ENCODE measurements at regions not wholly inside any gene's neighbourhood (a gene's known extent, or its start where the extent isn't known, plus 50 kb on each side); places are given as distances from the start of the nearest gene placed in this dataset.

- Histone ChIP-seq H3K27me3 (ENCODE audit: control insufficient read depth, insufficient read depth, low read length) (no peaks in the 10 kb centered on the region), H3K27ac (ENCODE audit: low read length) (no peak overlapping the region), H3K4me3 (ENCODE audit: low read length) (no peak overlapping the region), H3K4me1 (ENCODE audit: control insufficient read depth, insufficient read depth, low read length) (no peaks in the 10 kb centered on the region), H3K36me3 (ENCODE audit: control insufficient read depth, insufficient read depth, low read length) (no peaks in the 10 kb centered on the region), H3K9me3 (ENCODE audit: control insufficient read depth, low read depth, low read length) (no peaks in the 10 kb centered on the region)
- WGBS (ENCODE audit: insufficient coverage, low lambda C conversion rate) = 93% methylated on average over 5 of the region's 6 CpGs
- no peak for DNase-seq
Measured at GRCh38 chr2:149954981-149955600, 367.5 kb upstream of the MMADHC start.

GRCh38 chr2:149953627-149954026 lies 366.1 kb upstream of the MMADHC start:
- Histone ChIP-seq H3K27ac (ENCODE audit: low read length) (no peak overlapping the region), H3K4me1 (ENCODE audit: control insufficient read depth, insufficient read depth, low read length) (no peaks in the 10 kb centered on the region), H3K36me3 (ENCODE audit: control insufficient read depth, insufficient read depth, low read length) (no peaks in the 10 kb centered on the region), H3K4me3 (ENCODE audit: low read length) (no peak overlapping the region), H3K27me3 (ENCODE audit: control insufficient read depth, insufficient read depth, low read length) (no peaks in the 10 kb centered on the region), H3K9me3 (ENCODE audit: control insufficient read depth, low read depth, low read length) (no peaks in the 10 kb centered on the region)
- DNase-seq = no peak
- WGBS (ENCODE audit: insufficient coverage, low lambda C conversion rate) = no CpG with 5 or more reads among the region's 3 CpGs

DNA sequence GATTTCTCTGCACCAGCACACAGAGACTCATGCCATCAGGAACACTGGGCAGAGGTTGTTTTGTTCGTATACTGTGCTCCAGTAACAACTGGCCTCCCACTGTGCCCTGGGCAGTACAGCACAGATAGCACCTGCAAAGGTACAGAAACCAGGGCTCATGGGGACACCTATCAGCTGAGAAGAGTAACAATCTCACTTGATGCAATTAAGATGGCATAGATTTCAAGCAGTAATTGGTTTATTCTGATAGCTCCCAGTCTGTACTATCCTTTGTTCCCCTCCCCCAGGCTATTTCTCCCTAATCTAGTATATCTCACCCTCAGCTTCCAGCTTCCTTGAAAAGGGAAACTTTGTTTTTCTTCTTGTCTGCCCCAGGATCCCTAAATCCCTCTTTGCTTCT lies 343.9 kb upstream of the MMADHC start:
- no peak overlapping the region for H3K27ac ChIP-seq (ENCODE audit: low read length)
- H3K27me3 ChIP-seq (ENCODE audit: control insufficient read depth, insufficient read depth, low read length) = no peaks in the 10 kb centered on the region
- no peaks in the 10 kb centered on the region for H3K36me3 ChIP-seq (ENCODE audit: control insufficient read depth, insufficient read depth, low read length)
- no peak for DNase-seq
- no CpG with 5 or more reads among the region's 1 CpG for whole genome bisulfite sequencing (ENCODE audit: insufficient coverage, low lambda C conversion rate)
- H3K9me3 ChIP-seq (ENCODE audit: control insufficient read depth, low read depth, low read length) = no peaks in the 10 kb centered on the region
- no peaks in the 10 kb centered on the region for H3K4me1 ChIP-seq (ENCODE audit: control insufficient read depth, insufficient read depth, low read length)
- no peak overlapping the region for H3K4me3 ChIP-seq (ENCODE audit: low read length)

DNA sequence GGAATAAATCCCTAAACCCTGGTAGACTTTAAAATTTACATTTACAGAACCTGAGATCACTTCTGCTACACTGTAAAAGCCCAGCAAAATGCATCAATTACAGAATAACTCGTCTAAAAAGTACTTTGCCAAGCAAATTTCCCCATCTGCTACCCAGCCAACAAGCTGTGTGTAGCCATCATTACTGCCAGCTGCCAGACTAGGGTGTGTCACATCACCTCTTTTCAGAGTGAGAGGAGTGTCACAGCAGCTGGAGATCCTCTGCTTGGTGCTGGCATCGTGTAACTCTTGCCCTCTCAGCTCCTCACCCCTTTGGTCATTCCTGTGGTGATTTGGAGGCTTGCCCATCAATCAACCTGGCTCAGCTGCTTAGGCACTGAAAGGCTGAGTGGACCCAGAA lies 340.4 kb upstream of the MMADHC start:
- H3K27ac ChIP-seq (ENCODE audit: low read length) = no peak overlapping the region
- no CpG with 5 or more reads among the region's 2 CpGs for WGBS (ENCODE audit: insufficient coverage, low lambda C conversion rate)
- no peaks in the 10 kb centered on the region for H3K36me3 ChIP-seq (ENCODE audit: control insufficient read depth, insufficient read depth, low read length)
- H3K9me3 ChIP-seq (ENCODE audit: control insufficient read depth, low read depth, low read length) = no peaks in the 10 kb centered on the region
- no peaks in the 10 kb centered on the region for H3K4me1 ChIP-seq (ENCODE audit: control insufficient read depth, insufficient read depth, low read length)
- no peaks in the 10 kb centered on the region for H3K27me3 ChIP-seq (ENCODE audit: control insufficient read depth, insufficient read depth, low read length)
- no peak for DNase-seq
- H3K4me3 ChIP-seq (ENCODE audit: low read length) = no peak overlapping the region

DNA sequence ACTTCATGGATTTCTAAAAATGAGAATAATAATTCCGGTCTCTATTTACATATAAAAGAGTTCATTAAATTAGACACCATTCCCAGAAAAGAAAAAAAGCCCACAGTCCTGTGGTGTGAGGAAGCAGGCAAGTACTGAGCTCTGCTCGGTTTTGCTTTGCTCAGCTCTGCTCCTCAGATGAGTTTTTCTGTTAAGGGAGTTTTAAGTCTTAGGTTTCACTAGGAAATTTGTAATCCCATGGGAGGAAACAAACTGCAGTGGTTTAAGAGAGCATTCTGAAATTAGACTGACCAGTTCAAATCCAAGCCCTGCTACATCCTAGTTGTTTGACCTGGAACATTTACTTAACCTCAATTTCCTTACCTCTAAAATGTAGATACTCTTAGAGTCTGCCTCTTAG lies 338.6 kb upstream of the MMADHC start:
- no peak for DNase-seq
- Histone ChIP-seq H3K36me3 (ENCODE audit: control insufficient read depth, insufficient read depth, low read length) (no peaks in the 10 kb centered on the region), H3K27ac (ENCODE audit: low read length) (no peak overlapping the region), H3K9me3 (ENCODE audit: control insufficient read depth, low read depth, low read length) (no peaks in the 10 kb centered on the region), H3K4me3 (ENCODE audit: low read length) (no peak overlapping the region), H3K4me1 (ENCODE audit: control insufficient read depth, insufficient read depth, low read length) (no peaks in the 10 kb centered on the region), H3K27me3 (ENCODE audit: control insufficient read depth, insufficient read depth, low read length) (no peaks in the 10 kb centered on the region)
- whole genome bisulfite sequencing (ENCODE audit: insufficient coverage, low lambda C conversion rate) = no CpG with 5 or more reads among the region's 2 CpGs

DNA sequence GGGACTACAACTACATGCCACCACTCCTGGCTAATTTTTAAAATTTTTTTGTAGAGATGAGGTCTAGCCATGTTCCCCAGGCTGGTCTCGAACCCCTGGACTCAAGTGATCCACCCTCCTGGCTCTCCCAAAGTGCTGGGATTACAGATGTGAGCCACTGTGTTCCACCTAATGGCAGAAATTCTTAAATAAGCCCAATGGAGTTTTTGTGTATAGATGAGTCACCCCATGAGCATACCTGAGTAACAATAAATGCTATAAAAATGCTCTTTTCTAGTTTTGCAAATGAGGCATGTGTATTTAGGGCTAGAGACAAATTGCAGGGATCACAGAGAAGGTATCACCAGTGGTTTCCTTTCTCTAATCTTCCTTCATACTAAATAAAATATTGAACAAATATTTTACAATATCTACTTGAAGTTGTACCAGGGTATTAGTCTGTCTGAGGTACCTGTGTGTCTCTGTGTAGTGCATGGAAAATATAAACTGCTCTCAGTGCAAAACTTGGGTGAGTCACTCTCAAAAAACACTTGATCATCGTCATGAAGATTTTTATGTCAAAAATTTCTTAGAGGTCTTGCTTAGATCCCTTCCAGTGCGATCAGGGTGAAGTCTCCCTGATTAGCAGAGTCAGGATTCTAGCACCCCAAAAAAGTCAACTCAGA lies 337.1 kb upstream of the MMADHC start:
- H3K27ac ChIP-seq (ENCODE audit: low read length) = no peak overlapping the region
- no peaks in the 10 kb centered on the region for H3K9me3 ChIP-seq (ENCODE audit: control insufficient read depth, low read depth, low read length)
- no peak overlapping the region for H3K4me3 ChIP-seq (ENCODE audit: low read length)
- DNase-seq = no peak
- no peaks in the 10 kb centered on the region for H3K4me1 ChIP-seq (ENCODE audit: control insufficient read depth, insufficient read depth, low read length)
- 100% methylated on average over 1 of the region's 3 CpGs for WGBS (ENCODE audit: insufficient coverage, low lambda C conversion rate)
- no peaks in the 10 kb centered on the region for H3K36me3 ChIP-seq (ENCODE audit: control insufficient read depth, insufficient read depth, low read length)
- H3K27me3 ChIP-seq (ENCODE audit: control insufficient read depth, insufficient read depth, low read length) = no peaks in the 10 kb centered on the region

GRCh38 chr2:149924028-149924427 lies 336.5 kb upstream of the MMADHC start:
- WGBS (ENCODE audit: insufficient coverage, low lambda C conversion rate) = 36% methylated on average over 2 of the region's 3 CpGs

GRCh38 chr2:149921911-149922616 lies 334.5 kb upstream of the MMADHC start:
- Histone ChIP-seq H3K27me3 (ENCODE audit: control insufficient read depth, insufficient read depth, low read length) (no peaks in the 10 kb centered on the region), H3K4me1 (ENCODE audit: control insufficient read depth, insufficient read depth, low read length) (no peaks in the 10 kb centered on the region), H3K27ac (ENCODE audit: low read length) (no peak overlapping the region), H3K36me3 (ENCODE audit: control insufficient read depth, insufficient read depth, low read length) (no peaks in the 10 kb centered on the region), H3K9me3 (ENCODE audit: control insufficient read depth, low read depth, low read length) (peaks cover 4% of the 10 kb centered on the region), H3K4me3 (ENCODE audit: low read length) (no peak overlapping the region)
- WGBS (ENCODE audit: insufficient coverage, low lambda C conversion rate) = no CpG with 5 or more reads among the region's 2 CpGs
- DNase-seq = no peak

More at GRCh38 chr2:149924028-149924427, 336.5 kb upstream of the MMADHC start:
- no peaks in the 10 kb centered on the region for H3K9me3 ChIP-seq (ENCODE audit: control insufficient read depth, low read depth, low read length)
- no peak overlapping the region for H3K4me3 ChIP-seq (ENCODE audit: low read length)
- DNase-seq = no peak
- H3K27me3 ChIP-seq (ENCODE audit: control insufficient read depth, insufficient read depth, low read length) = no peaks in the 10 kb centered on the region
- no peak overlapping the region for H3K27ac ChIP-seq (ENCODE audit: low read length)
- no peaks in the 10 kb centered on the region for H3K4me1 ChIP-seq (ENCODE audit: control insufficient read depth, insufficient read depth, low read length)
- no peaks in the 10 kb centered on the region for H3K36me3 ChIP-seq (ENCODE audit: control insufficient read depth, insufficient read depth, low read length)

DNA sequence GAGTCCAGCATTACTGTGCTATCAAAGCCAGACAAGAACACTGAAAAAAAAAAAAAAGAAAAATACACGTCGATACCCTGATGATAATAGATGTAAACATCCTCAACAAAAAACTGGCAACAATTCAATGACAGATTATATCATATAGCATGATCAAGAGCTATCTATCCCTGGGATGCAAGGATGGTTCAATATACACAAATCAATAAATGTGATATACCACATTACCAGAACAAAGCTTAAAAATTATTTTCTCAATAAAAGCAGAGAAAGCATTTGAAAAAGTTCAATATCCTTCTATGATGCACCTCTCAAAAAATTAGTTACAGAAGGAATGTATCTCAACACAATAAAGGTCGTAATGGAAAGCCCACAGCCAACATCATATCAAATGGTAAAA lies 332.8 kb upstream of the MMADHC start:
- H3K27ac ChIP-seq (ENCODE audit: low read length) = no peak overlapping the region
- H3K36me3 ChIP-seq (ENCODE audit: control insufficient read depth, insufficient read depth, low read length) = no peaks in the 10 kb centered on the region
- no peaks in the 10 kb centered on the region for H3K27me3 ChIP-seq (ENCODE audit: control insufficient read depth, insufficient read depth, low read length)
- no peak overlapping the region for H3K4me3 ChIP-seq (ENCODE audit: low read length)
- peaks cover 4% of the 10 kb centered on the region for H3K9me3 ChIP-seq (ENCODE audit: control insufficient read depth, low read depth, low read length)
- DNase-seq = no peak
- H3K4me1 ChIP-seq (ENCODE audit: control insufficient read depth, insufficient read depth, low read length) = no peaks in the 10 kb centered on the region
- 100% methylated on average over 1 of the region's 3 CpGs for WGBS (ENCODE audit: insufficient coverage, low lambda C conversion rate)

- no peak overlapping the region for H3K27ac ChIP-seq (ENCODE audit: low read length)
- H3K27me3 ChIP-seq (ENCODE audit: control insufficient read depth, insufficient read depth, low read length) = no peaks in the 10 kb centered on the region
- no peak overlapping the region for H3K4me3 ChIP-seq (ENCODE audit: low read length)
- peaks cover 4% of the 10 kb centered on the region for H3K9me3 ChIP-seq (ENCODE audit: control insufficient read depth, low read depth, low read length)
- no CpG with 5 or more reads among the region's 3 CpGs for WGBS (ENCODE audit: insufficient coverage, low lambda C conversion rate)
- no peaks in the 10 kb centered on the region for H3K4me1 ChIP-seq (ENCODE audit: control insufficient read depth, insufficient read depth, low read length)
- DNase-seq = no peak
- no peaks in the 10 kb centered on the region for H3K36me3 ChIP-seq (ENCODE audit: control insufficient read depth, insufficient read depth, low read length)
Measured at GRCh38 chr2:149915151-149915550, 327.6 kb upstream of the MMADHC start.
